H9 (cell line): ENCODE measurements at regions not wholly inside any gene's neighbourhood (a gene's known extent, or its start where the extent isn't known, plus 50 kb on each side); places are given as distances from the start of the nearest gene placed in this dataset.

Source experiments
- DNase-seq: peaks from one replicate; pipeline ENCODE4 v3.0.0-alpha.2; 2017
- H2AFZ ChIP-seq: one replicate; pipeline ENCODE4 v1.6.1; 2013; ENCODE audit warnings: mild to moderate bottlenecking, low read length, control low read depth, moderate library complexity
- H2AK5ac ChIP-seq: 2 replicates; pipeline ENCODE4 v1.6.1; 2013; ENCODE audit warnings: low read length, control low read depth, mixed read lengths; ENCODE audit not compliant: insufficient read length
- H2BK120ac ChIP-seq: one replicate; pipeline ENCODE4 v1.6.1; 2013; ENCODE audit warnings: low read depth, mild to moderate bottlenecking, low read length, control low read depth, inconsistent platforms; ENCODE audit not compliant: poor library complexity, severe bottlenecking
- H2BK12ac ChIP-seq: 2 replicates; pipeline ENCODE4 v1.6.1; 2013; ENCODE audit warnings: low read length, control low read depth, mixed read lengths, low read depth; ENCODE audit not compliant: insufficient read length
- H2BK15ac ChIP-seq: 2 replicates; pipeline ENCODE4 v1.6.1; 2013; ENCODE audit warnings: low read depth, low read length, control low read depth
- H2BK20ac ChIP-seq: one replicate; pipeline ENCODE4 v1.6.1; 2013; ENCODE audit warnings: low read depth, mild to moderate bottlenecking, low read length, control low read depth, inconsistent platforms; ENCODE audit not compliant: poor library complexity, severe bottlenecking
- H2BK5ac ChIP-seq: 2 replicates; pipeline ENCODE4 v1.6.1; 2013; ENCODE audit warnings: low read length, control low read depth, mixed read lengths; ENCODE audit not compliant: insufficient read length
- H3K14ac ChIP-seq: 2 replicates; pipeline ENCODE4 v1.6.1; 2013; ENCODE audit warnings: low read length, control low read depth; ENCODE audit not compliant: insufficient read depth
- H3K18ac ChIP-seq: 2 replicates; pipeline ENCODE4 v1.6.1; 2013; ENCODE audit warnings: low read depth, mild to moderate bottlenecking, mixed read lengths, low read length, control low read depth; ENCODE audit not compliant: insufficient read length
- H3K23ac ChIP-seq: 2 replicates; pipeline ENCODE4 v1.6.1; 2013; ENCODE audit warnings: low read length, control low read depth, mixed read lengths, low read depth; ENCODE audit not compliant: insufficient read length
- H3K23me2 ChIP-seq: 2 replicates; pipeline ENCODE4 v1.6.1; 2013; ENCODE audit warnings: low read depth, mild to moderate bottlenecking, mixed read lengths, low read length, control low read depth; ENCODE audit not compliant: insufficient read length, poor library complexity, severe bottlenecking
- H3K27ac ChIP-seq: 2 replicates; pipeline ENCODE4 v1.5.1; 2013; ENCODE audit warnings: low read length, control low read depth, mixed read lengths, low read depth; ENCODE audit not compliant: insufficient read length
- H3K27me3 ChIP-seq: 2 replicates; pipeline ENCODE4 v1.6.1; 2013; ENCODE audit warnings: low read length, control low read depth, inconsistent platforms; ENCODE audit not compliant: insufficient read depth
- H3K4ac ChIP-seq: 2 replicates; pipeline ENCODE4 v1.6.1; 2013; ENCODE audit warnings: low read depth, mild to moderate bottlenecking, control low read depth, inconsistent platforms, low read length, moderate library complexity
- H3K4me1 ChIP-seq: 2 replicates; pipeline ENCODE4 v1.6.1; 2013; ENCODE audit warnings: low read length, control low read depth, inconsistent platforms; ENCODE audit not compliant: insufficient read depth
- H3K4me2 ChIP-seq: 2 replicates; pipeline ENCODE4 v1.6.1; 2013; ENCODE audit warnings: low read length, control low read depth, mixed read lengths; ENCODE audit not compliant: insufficient read length, insufficient read depth
- H3K56ac ChIP-seq: 2 replicates; pipeline ENCODE4 v1.6.1; 2013; ENCODE audit warnings: low read depth, mild to moderate bottlenecking, mixed read lengths, low read length, control low read depth; ENCODE audit not compliant: insufficient read length
- H3K79me1 ChIP-seq: 2 replicates; pipeline ENCODE4 v1.6.1; 2013; ENCODE audit warnings: low read depth, mild to moderate bottlenecking, moderate library complexity, low read length, control low read depth, inconsistent platforms; ENCODE audit not compliant: insufficient read depth, poor library complexity, severe bottlenecking
- H3K79me2 ChIP-seq: 2 replicates; pipeline ENCODE4 v1.6.1; 2013; ENCODE audit warnings: low read length, control low read depth, inconsistent platforms; ENCODE audit not compliant: insufficient read depth
- H3K9ac ChIP-seq: 2 replicates; pipeline ENCODE4 v1.6.1; 2013; ENCODE audit warnings: low read length, control low read depth, mixed read lengths; ENCODE audit not compliant: insufficient read length; ENCODE audit errors: extremely low read depth
- H3K9me3 ChIP-seq: one replicate; pipeline ENCODE4 v1.6.1; 2013; ENCODE audit warnings: low read depth, low read length, inconsistent platforms; ENCODE audit not compliant: control insufficient read depth
- H3T11ph ChIP-seq: one replicate; pipeline ENCODE4 v1.6.1; 2013; ENCODE audit warnings: mild to moderate bottlenecking, low read length, control low read depth, inconsistent platforms
- H4K20me1 ChIP-seq: one replicate; pipeline ENCODE4 v1.6.1; 2013; ENCODE audit not compliant: control insufficient read depth, insufficient read length, insufficient read depth
- H4K5ac ChIP-seq: 2 replicates; pipeline ENCODE4 v1.6.1; 2013; ENCODE audit warnings: low read depth, mild to moderate bottlenecking, mixed read lengths, low read length, control low read depth; ENCODE audit not compliant: insufficient read length
- H4K8ac ChIP-seq: replicated peaks from 2 replicates; pipeline ENCODE4 v1.6.1; 2013; ENCODE audit warnings: low read length, control low read depth, mixed read lengths, low read depth; ENCODE audit not compliant: insufficient read length
- H4K91ac ChIP-seq: 2 replicates; pipeline ENCODE4 v1.6.1; 2013; ENCODE audit warnings: low read depth, mild to moderate bottlenecking, moderate library complexity, mixed read lengths, low read length, control low read depth; ENCODE audit not compliant: insufficient read length
- H3K27ac Mint-ChIP-seq, 3 experiments: 2 replicates in 2 of 3; 3 replicates in 1 of 3; pipeline ENCODE4 v1.8.0; 2020 to 2021; ENCODE audit warnings: mixed read lengths in 3 of 3, mild to moderate bottlenecking in 1 of 3, moderate library complexity in 1 of 3
- H3K27me3 Mint-ChIP-seq: 2 replicates; pipeline ENCODE4 v1.8.0; 2021; ENCODE audit warnings: low read depth, mild to moderate bottlenecking, moderate library complexity, mixed read lengths
- H3K36me3 Mint-ChIP-seq, 3 experiments: 2 replicates in 2 of 3; 3 replicates in 1 of 3; pipeline ENCODE4 v1.8.0; 2020 to 2021; ENCODE audit warnings: low read depth in 3 of 3, mixed read lengths in 3 of 3; ENCODE audit not compliant: insufficient read depth in 1 of 3
- H3K4me1 Mint-ChIP-seq, 2 experiments: 2 replicates each; pipeline ENCODE4 v1.8.0; 2020; ENCODE audit warnings: mixed read lengths in 2 of 2
- H3K4me3 Mint-ChIP-seq, 2 experiments: 2 replicates in 1 of 2; 3 replicates in 1 of 2; pipeline ENCODE4 v1.8.0; 2020 to 2021; ENCODE audit warnings: mild to moderate bottlenecking in 2 of 2, mixed read lengths in 2 of 2, moderate library complexity in 1 of 2
- H3K9me3 Mint-ChIP-seq, 2 experiments: 2 replicates in 1 of 2; 3 replicates in 1 of 2; pipeline ENCODE4 v1.8.0; 2020; ENCODE audit warnings: mild to moderate bottlenecking in 2 of 2, mixed read lengths in 2 of 2, moderate library complexity in 1 of 2
- whole genome bisulfite sequencing: extraction: QIAGEN DNeasy Blood & Tissue Kit; methylation state at CpG from one replicate; pipeline ENCODE4 v1.1.7; 2013; ENCODE audit warnings: missing lambda C conversion rate, low lambda C conversion rate, mixed read lengths; ENCODE audit not compliant: insufficient read length; ENCODE audit errors: extremely low coverage; 5-methylcytosine and 5-hydroxymethylcytosine counted together
- TF ChIP-seq, protein P1 (sequence below): fragments of 200-600 bp; sonication (generic); conservative IDR thresholded peaks from 3 replicates; pipeline ENCODE4 v1.8.0; 2021; ENCODE audit warnings: antibody characterized with exemption, mild to moderate bottlenecking

DNA sequence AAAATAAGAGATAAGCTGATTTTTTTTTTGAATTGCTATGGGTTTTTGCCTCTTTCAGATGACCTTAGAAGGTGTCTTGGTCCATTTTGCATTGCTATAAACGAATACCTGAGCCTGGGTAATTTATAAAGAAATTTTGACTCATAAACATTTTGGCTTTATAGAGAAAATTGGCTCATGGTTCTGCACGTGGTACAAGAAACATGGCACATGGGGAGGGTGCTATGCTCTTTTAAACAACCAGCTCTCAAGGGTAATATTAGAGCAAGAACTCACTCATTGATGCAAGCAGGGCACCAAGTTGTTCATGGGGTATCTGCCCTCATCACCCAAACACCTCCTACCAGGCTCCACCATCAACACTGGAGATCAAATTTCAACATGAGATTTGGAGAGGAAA is 408.8 kb downstream of the NUP35 start:
- Histone ChIP-seq H4K5ac (no peak overlapping the region), H2BK5ac (no peak overlapping the region), H4K8ac (no peak overlapping the region), H3K23me2 (no peaks in the 10 kb centered on the region), H3K27ac (no peak overlapping the region), H3K4ac (no peak overlapping the region), H3K9me3 (no peaks in the 10 kb centered on the region), H3T11ph (no peak overlapping the region), H4K20me1 (no peaks in the 10 kb centered on the region), H2AK5ac (no peak overlapping the region), H2BK15ac (no peak overlapping the region), H3K79me1 (no peaks in the 10 kb centered on the region), H2BK20ac (no peak overlapping the region), H2BK12ac (no peak overlapping the region), H3K4me1 (peaks cover 11% of the 10 kb centered on the region; the same call in 1 of the 2 replicates), H2BK120ac (no peak overlapping the region), H3K23ac (no peak overlapping the region), H4K91ac (no peak overlapping the region), H2AFZ (no peak overlapping the region), H3K9ac (no peak overlapping the region), H3K18ac (no peak overlapping the region), H3K14ac (no peak overlapping the region), H3K27me3 (no peaks in the 10 kb centered on the region), H3K56ac (no peak overlapping the region), H3K4me2 (no peak overlapping the region), H3K79me2 (no peaks in the 10 kb centered on the region)
- no peaks in the 10 kb centered on the region; a peak in 2 of 7 replicates for H3K36me3 Mint-ChIP-seq
- H3K4me3 Mint-ChIP-seq, result 0 out of 5 replicates have a peak overlapping the region, but pooled peaks of 1 of the 2 experiments have one; percentile 21
- H3K9me3 Mint-ChIP-seq, result peaks cover 0 to 2% of the 10 kb centered on the region in 2 experiments; a peak in 1 of 5 replicates
- H3K27ac Mint-ChIP-seq, result no peak overlapping the region
- H3K27me3 Mint-ChIP-seq, result peaks cover 20% of the 10 kb centered on the region
- no CpG with 5 or more reads among the region's 2 CpGs for WGBS
- peaks cover 41 to 55% of the 10 kb centered on the region in 2 experiments for H3K4me1 Mint-ChIP-seq
- DNase-seq, result no peak
- TF ChIP-seq, protein P1, sequence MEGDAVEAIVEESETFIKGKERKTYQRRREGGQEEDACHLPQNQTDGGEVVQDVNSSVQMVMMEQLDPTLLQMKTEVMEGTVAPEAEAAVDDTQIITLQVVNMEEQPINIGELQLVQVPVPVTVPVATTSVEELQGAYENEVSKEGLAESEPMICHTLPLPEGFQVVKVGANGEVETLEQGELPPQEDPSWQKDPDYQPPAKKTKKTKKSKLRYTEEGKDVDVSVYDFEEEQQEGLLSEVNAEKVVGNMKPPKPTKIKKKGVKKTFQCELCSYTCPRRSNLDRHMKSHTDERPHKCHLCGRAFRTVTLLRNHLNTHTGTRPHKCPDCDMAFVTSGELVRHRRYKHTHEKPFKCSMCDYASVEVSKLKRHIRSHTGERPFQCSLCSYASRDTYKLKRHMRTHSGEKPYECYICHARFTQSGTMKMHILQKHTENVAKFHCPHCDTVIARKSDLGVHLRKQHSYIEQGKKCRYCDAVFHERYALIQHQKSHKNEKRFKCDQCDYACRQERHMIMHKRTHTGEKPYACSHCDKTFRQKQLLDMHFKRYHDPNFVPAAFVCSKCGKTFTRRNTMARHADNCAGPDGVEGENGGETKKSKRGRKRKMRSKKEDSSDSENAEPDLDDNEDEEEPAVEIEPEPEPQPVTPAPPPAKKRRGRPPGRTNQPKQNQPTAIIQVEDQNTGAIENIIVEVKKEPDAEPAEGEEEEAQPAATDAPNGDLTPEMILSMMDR, result no peak
